ENCODE measurements at regions not wholly inside any gene's neighbourhood (a gene's known extent, or its start where the extent isn't known, plus 50 kb on each side); places are given as distances from the start of the nearest gene placed in this dataset.

DNA sequence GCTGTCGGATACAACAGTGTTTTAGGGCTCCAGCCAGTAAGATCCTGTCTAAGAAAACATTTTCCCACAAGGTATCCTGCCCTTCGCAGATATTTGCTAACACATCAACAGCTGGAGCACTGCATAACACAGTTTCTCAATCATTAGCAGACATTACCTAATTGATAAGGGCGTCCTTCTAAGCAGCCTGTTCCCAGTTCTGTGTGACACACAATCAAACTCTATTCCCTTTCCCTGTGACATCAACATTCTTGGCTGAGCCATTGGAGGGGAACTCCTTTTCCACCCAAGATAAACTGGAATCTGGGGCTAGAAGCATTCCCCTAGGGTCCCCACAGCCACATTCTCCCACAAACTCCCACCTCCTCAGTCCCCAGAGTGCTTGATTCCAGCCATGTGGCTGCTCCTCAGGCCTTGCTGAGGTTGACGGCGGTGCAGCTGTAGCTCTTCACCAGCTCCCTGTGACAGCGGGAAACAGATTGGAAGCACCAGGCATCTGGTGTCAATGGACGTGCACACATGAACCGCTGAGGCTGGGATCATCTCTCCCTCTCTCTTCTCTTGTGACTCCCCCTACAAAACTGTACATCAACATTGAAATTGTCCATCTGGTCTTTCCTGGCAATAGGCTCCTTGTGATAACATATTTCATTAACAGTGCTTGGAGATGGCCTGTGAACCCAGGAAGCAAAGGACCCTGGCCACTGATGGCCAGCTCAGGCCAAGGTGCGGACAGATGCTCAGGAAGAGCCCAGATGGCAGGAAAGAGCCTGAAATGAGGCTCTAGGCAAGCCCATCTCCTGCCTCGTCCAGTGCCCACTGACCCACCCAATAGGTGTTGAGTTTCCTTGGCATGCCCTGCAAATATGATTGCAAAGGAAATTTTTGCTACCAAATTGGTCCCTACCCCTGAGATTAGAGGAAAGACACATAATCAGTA is 131.1 kb upstream of the TBX20 start:
- no TSS peak for BruUV-seq (replicated peaks)
- Mint-ChIP-seq H3K27ac (ENCODE audit: unreplicated experiment) (no peak overlapping the region), H3K27me3 (ENCODE audit: unreplicated experiment) (peaks cover 28% of the 10 kb centered on the region), H3K4me1 (ENCODE audit: low read depth, unreplicated experiment) (peaks cover 8% of the 10 kb centered on the region), H3K4me3 (ENCODE audit: low read depth, unreplicated experiment) (no peak overlapping the region), H3K36me3 (ENCODE audit: insufficient read depth, unreplicated experiment) (no peaks in the 10 kb centered on the region), H3K9me3 (ENCODE audit: low read depth, unreplicated experiment) (no peaks in the 10 kb centered on the region)
- TF ChIP-seq, protein P1, sequence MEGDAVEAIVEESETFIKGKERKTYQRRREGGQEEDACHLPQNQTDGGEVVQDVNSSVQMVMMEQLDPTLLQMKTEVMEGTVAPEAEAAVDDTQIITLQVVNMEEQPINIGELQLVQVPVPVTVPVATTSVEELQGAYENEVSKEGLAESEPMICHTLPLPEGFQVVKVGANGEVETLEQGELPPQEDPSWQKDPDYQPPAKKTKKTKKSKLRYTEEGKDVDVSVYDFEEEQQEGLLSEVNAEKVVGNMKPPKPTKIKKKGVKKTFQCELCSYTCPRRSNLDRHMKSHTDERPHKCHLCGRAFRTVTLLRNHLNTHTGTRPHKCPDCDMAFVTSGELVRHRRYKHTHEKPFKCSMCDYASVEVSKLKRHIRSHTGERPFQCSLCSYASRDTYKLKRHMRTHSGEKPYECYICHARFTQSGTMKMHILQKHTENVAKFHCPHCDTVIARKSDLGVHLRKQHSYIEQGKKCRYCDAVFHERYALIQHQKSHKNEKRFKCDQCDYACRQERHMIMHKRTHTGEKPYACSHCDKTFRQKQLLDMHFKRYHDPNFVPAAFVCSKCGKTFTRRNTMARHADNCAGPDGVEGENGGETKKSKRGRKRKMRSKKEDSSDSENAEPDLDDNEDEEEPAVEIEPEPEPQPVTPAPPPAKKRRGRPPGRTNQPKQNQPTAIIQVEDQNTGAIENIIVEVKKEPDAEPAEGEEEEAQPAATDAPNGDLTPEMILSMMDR (IDR thresholded peaks at IDR 0.05; ENCODE audit: unreplicated experiment): no peak
- CTCF ChIA-PET: no interaction called here
- intact Hi-C loops (cut with micrococcal nuclease; ENCODE audit: unreplicated experiment): no loop called here
- no peak for DNase-seq

GRCh38 chr7:35380739-35381224 is 126.9 kb upstream of the TBX20 start:
- H3K27ac Mint-ChIP-seq (ENCODE audit: unreplicated experiment): no peak overlapping the region
- no peaks in the 10 kb centered on the region for H3K4me1 Mint-ChIP-seq (ENCODE audit: low read depth, unreplicated experiment)
- H3K4me3 Mint-ChIP-seq (ENCODE audit: low read depth, unreplicated experiment): no peak overlapping the region
- peaks cover 45% of the 10 kb centered on the region for H3K27me3 Mint-ChIP-seq (ENCODE audit: unreplicated experiment)
- no peaks in the 10 kb centered on the region for H3K36me3 Mint-ChIP-seq (ENCODE audit: insufficient read depth, unreplicated experiment)
- TF ChIP-seq, protein P1 (IDR thresholded peaks at IDR 0.05; ENCODE audit: unreplicated experiment): no peak
- no peaks in the 10 kb centered on the region for H3K9me3 Mint-ChIP-seq (ENCODE audit: low read depth, unreplicated experiment)
- intact Hi-C loops (cut with micrococcal nuclease; ENCODE audit: unreplicated experiment): no loop called here
- DNase-seq: no peak
- no TSS peak for BruUV-seq (replicated peaks)
- CTCF ChIA-PET: interaction anchor here (0.7 kb wide), 1 partner anchor 213 kb away, joined by 5 read pairs; no protein-coding TSS in a partner anchor

DNA sequence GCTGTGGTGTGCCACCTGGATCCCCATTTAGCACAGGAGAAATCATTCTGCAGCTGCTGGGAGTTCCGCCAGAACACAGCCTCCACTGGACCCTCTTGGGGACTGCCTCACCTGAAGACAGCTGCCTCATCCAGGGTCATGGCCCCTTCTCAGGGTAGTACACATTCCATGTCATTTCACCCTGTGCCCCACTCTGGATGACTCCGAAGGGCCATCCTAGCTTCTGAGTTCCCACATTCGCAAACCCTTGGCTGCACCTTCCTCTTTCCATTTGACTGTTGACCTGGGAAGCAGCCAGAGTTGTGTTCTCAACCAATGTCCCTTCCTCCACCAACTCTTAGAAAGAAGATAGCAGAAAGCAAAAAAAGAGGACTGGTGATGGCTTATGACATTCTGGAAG is 125.6 kb upstream of the TBX20 start:
- Mint-ChIP-seq H3K9me3 (ENCODE audit: low read depth, unreplicated experiment) (no peaks in the 10 kb centered on the region), H3K4me1 (ENCODE audit: low read depth, unreplicated experiment) (no peaks in the 10 kb centered on the region), H3K27me3 (ENCODE audit: unreplicated experiment) (peaks cover 45% of the 10 kb centered on the region), H3K36me3 (ENCODE audit: insufficient read depth, unreplicated experiment) (no peaks in the 10 kb centered on the region), H3K27ac (ENCODE audit: unreplicated experiment) (no peak overlapping the region), H3K4me3 (ENCODE audit: low read depth, unreplicated experiment) (no peak overlapping the region)
- BruUV-seq (replicated peaks): no TSS peak
- intact Hi-C loops (cut with micrococcal nuclease; ENCODE audit: unreplicated experiment): no loop called here
- DNase-seq: no peak
- CTCF ChIA-PET: no interaction called here
- TF ChIP-seq, protein P1 (IDR thresholded peaks at IDR 0.05; ENCODE audit: unreplicated experiment): no peak

GRCh38 chr7:35375516-35375915 is 121.6 kb upstream of the TBX20 start:
- Mint-ChIP-seq H3K36me3 (ENCODE audit: insufficient read depth, unreplicated experiment) (no peaks in the 10 kb centered on the region), H3K4me3 (ENCODE audit: low read depth, unreplicated experiment) (no peak overlapping the region), H3K27me3 (ENCODE audit: unreplicated experiment) (peaks cover 59% of the 10 kb centered on the region), H3K27ac (ENCODE audit: unreplicated experiment) (no peak overlapping the region), H3K9me3 (ENCODE audit: low read depth, unreplicated experiment) (peaks cover 3% of the 10 kb centered on the region), H3K4me1 (ENCODE audit: low read depth, unreplicated experiment) (no peaks in the 10 kb centered on the region)
- TF ChIP-seq, protein P1 (IDR thresholded peaks at IDR 0.05; ENCODE audit: unreplicated experiment): no peak
- no TSS peak for BruUV-seq (replicated peaks)
- intact Hi-C loops (cut with micrococcal nuclease; ENCODE audit: unreplicated experiment): no loop called here
- CTCF ChIA-PET: no interaction called here
- DNase-seq: no peak
